Panc1 (cell line): ENCODE measurements at regions not wholly inside any gene's neighbourhood (a gene's known extent, or its start where the extent isn't known, plus 50 kb on each side); places are given as distances from the start of the nearest gene placed in this dataset.
"Not testable (repeated sequence)": the region's sequence is repeated elsewhere in the genome, so short reads cannot be mapped to it uniquely, and the experiment has no call there.

Source experiments
- ATAC-seq: fragments of 200-7000 bp; cut with Tn5 transposase; 2 replicates; pipeline ENCODE4 v1.9.1; 2020; ENCODE audit warnings: mild to moderate bottlenecking, moderate library complexity
- BruUV-seq: library from RNA; stranded (reverse); fragments of 400-500 nt; replicated peaks from 2 replicates; lab custom pipeline; 2021; lab: Mats Ljungman, UMichigan
- CTCF ChIA-PET: fragments of 300-600 bp; sonication (Branson Sonifier 250); formaldehyde crosslinking; loops from one replicate; lab custom pipeline; 2022; ENCODE audit warnings: antibody characterized with exemption; lab: Charles Lee
- POLR2A ChIA-PET: fragments of 300-600 bp; sonication (Branson Sonifier 250); formaldehyde crosslinking; loops from one replicate; lab custom pipeline; 2022; ENCODE audit warnings: antibody characterized with exemption; lab: Charles Lee
- DNase-seq: peaks from one replicate; pipeline ENCODE4 v3.0.0-alpha.2; 2010; ENCODE audit warnings: low read depth, low spot score
- H3K27ac ChIP-seq: 2 replicates; pipeline ENCODE4 v1.5.1; 2011; ENCODE audit warnings: mild to moderate bottlenecking, low read length, inconsistent platforms
- H3K27me3 ChIP-seq: fragments of 200-500 bp; sonication (Bioruptor generic); 2 replicates; pipeline ENCODE4 v1.6.0; 2014; ENCODE audit warnings: low read length, inconsistent platforms; ENCODE audit not compliant: control insufficient read depth, insufficient read depth
- H3K36me3 ChIP-seq: fragments of 200-500 bp; sonication (Bioruptor generic); 2 replicates; pipeline ENCODE4 v1.5.1; 2014; ENCODE audit warnings: inconsistent platforms, mild to moderate bottlenecking, low read length, moderate library complexity; ENCODE audit not compliant: control insufficient read depth, insufficient read depth
- H3K4me1 ChIP-seq: 2 replicates; pipeline ENCODE4 v1.5.1; 2011; ENCODE audit warnings: inconsistent platforms, mild to moderate bottlenecking, low read length, moderate library complexity; ENCODE audit not compliant: control insufficient read depth, insufficient read depth
- H3K4me3 ChIP-seq, 2 experiments: 2 replicates each; pipeline ENCODE4 v1.5.1; 2011 to 2012; ENCODE audit warnings: low read depth in 2 of 2, low read length in 2 of 2, mild to moderate bottlenecking in 2 of 2, inconsistent platforms in 1 of 2, moderate library complexity in 1 of 2
- H3K9me3 ChIP-seq: fragments of 200-500 bp; sonication (Bioruptor generic); 2 replicates; pipeline ENCODE4 v1.5.1; 2014; ENCODE audit warnings: low read depth, mild to moderate bottlenecking, inconsistent platforms, low read length, moderate library complexity; ENCODE audit not compliant: control insufficient read depth, insufficient read depth
- CTCF ChIP-seq: fragments of 450-650 bp; IDR thresholded peaks from 2 replicates; pipeline ENCODE4 v1.5.1; 2017; ENCODE audit warnings: mild to moderate bottlenecking
- POLR2AphosphoS5 ChIP-seq: IDR thresholded peaks from 2 replicates; pipeline ENCODE4 v1.6.1; 2012; ENCODE audit warnings: mild to moderate bottlenecking, low read depth, low read length, moderate library complexity
- SIN3A ChIP-seq: IDR thresholded peaks from 2 replicates; pipeline ENCODE4 v1.6.1; 2012; ENCODE audit warnings: low read depth, mild to moderate bottlenecking, low read length, moderate library complexity, borderline replicate concordance; ENCODE audit not compliant: insufficient read depth
- TCF7L2 ChIP-seq: IDR thresholded peaks from 2 replicates; pipeline ENCODE4 v1.6.1; 2011; ENCODE audit warnings: mild to moderate bottlenecking, low read depth, low read length, inconsistent platforms
- in situ Hi-C: cut with HindIII; loops from 2 replicates; pipeline ENCODE4 v1.10.0; 2016; ENCODE audit warnings: low sequenced_read_pairs, low pct_unique_long_range_greater_than_20kb
- intact Hi-C: fragments of 100-400 bp; cut with micrococcal nuclease; formaldehyde crosslinking; loops from one replicate; pipeline ENCODE4 v1.10.0; 2022; ENCODE audit not compliant: unreplicated experiment
- TF ChIP-seq, protein P1 (sequence below), 2 experiments: IDR thresholded peaks; 2 replicates each; pipeline ENCODE4 v1.6.1; 2011 to 2012; ENCODE audit warnings: low read depth in 2 of 2, control low read depth in 1 of 2, low read length in 1 of 2, mild to moderate bottlenecking in 1 of 2, moderate library complexity in 1 of 2; ENCODE audit not compliant: insufficient read depth in 1 of 2

GRCh38 chr6:163733061-163733460, 318.5 kb downstream of the QKI start:
- Histone ChIP-seq H3K27ac (no peak overlapping the region), H3K27me3 (0 out of 2 replicates have a peak, but pooled peaks cover 2% of the 10 kb centered on the region), H3K4me1 (no peaks in the 10 kb centered on the region), H3K4me3 (no peak overlapping the region), H3K9me3 (no peaks in the 10 kb centered on the region), H3K36me3 (no peaks in the 10 kb centered on the region)
- ChIA-PET POLR2A (interaction anchor here (0.6 kb wide), 1 partner anchor 720 kb away, joined by 3 read pairs; no protein-coding TSS in a partner anchor), CTCF (no interaction called here)
- no TSS peak for BruUV-seq
- in situ Hi-C loops (no loop called here), intact Hi-C loops (no loop called here)
- no peak for TF ChIP-seq SIN3A
- TF ChIP-seq TCF7L2: no peak
- TF ChIP-seq CTCF: no peak
- TF ChIP-seq, protein P1, sequence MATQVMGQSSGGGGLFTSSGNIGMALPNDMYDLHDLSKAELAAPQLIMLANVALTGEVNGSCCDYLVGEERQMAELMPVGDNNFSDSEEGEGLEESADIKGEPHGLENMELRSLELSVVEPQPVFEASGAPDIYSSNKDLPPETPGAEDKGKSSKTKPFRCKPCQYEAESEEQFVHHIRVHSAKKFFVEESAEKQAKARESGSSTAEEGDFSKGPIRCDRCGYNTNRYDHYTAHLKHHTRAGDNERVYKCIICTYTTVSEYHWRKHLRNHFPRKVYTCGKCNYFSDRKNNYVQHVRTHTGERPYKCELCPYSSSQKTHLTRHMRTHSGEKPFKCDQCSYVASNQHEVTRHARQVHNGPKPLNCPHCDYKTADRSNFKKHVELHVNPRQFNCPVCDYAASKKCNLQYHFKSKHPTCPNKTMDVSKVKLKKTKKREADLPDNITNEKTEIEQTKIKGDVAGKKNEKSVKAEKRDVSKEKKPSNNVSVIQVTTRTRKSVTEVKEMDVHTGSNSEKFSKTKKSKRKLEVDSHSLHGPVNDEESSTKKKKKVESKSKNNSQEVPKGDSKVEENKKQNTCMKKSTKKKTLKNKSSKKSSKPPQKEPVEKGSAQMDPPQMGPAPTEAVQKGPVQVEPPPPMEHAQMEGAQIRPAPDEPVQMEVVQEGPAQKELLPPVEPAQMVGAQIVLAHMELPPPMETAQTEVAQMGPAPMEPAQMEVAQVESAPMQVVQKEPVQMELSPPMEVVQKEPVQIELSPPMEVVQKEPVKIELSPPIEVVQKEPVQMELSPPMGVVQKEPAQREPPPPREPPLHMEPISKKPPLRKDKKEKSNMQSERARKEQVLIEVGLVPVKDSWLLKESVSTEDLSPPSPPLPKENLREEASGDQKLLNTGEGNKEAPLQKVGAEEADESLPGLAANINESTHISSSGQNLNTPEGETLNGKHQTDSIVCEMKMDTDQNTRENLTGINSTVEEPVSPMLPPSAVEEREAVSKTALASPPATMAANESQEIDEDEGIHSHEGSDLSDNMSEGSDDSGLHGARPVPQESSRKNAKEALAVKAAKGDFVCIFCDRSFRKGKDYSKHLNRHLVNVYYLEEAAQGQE (IDR thresholded peaks at IDR 0.05; ENCODE audit: insufficient read depth in 1 of 2, low read depth in 2 of 2, low read length in 1 of 2): no peak
- no peak for TF ChIP-seq POLR2AphosphoS5
- DNase-seq (no peak), ATAC-seq (no peak)

DNA sequence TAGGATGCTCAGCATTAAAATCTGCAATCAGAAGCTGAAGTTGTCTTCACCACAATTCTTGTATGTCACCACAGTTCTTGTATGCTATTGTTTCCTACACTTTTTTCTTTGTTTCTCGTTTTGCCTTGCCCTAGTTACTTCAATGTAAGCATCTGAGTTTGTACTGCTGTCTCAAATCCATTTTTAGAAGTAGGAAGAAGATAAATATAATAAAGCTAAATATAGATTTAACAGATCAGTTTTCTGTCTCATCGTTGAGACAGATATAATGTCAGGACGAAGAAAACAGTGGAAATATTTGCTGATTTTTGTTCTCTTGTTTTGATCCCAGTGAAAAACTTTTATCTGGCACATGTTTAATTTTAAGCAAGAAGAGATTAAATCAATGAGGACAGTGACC, 318.0 kb downstream of the QKI start:
- Histone ChIP-seq H3K27ac (no peak overlapping the region), H3K4me3 (no peak overlapping the region), H3K9me3 (no peaks in the 10 kb centered on the region), H3K27me3 (0 out of 2 replicates have a peak, but pooled peaks cover 2% of the 10 kb centered on the region), H3K4me1 (no peaks in the 10 kb centered on the region), H3K36me3 (no peaks in the 10 kb centered on the region)
- ChIA-PET POLR2A (no interaction called here), CTCF (no interaction called here)
- ATAC-seq (no peak), DNase-seq (no peak)
- intact Hi-C loops: no loop called here
- no peak for TF ChIP-seq TCF7L2
- TF ChIP-seq, protein P1 (IDR thresholded peaks at IDR 0.05; ENCODE audit: insufficient read depth in 1 of 2, low read depth in 2 of 2, low read length in 1 of 2): no peak
- no peak for TF ChIP-seq CTCF
- no peak for TF ChIP-seq SIN3A
- TF ChIP-seq POLR2AphosphoS5: no peak
- BruUV-seq: no TSS peak
- in situ Hi-C loops: no loop called here

DNA sequence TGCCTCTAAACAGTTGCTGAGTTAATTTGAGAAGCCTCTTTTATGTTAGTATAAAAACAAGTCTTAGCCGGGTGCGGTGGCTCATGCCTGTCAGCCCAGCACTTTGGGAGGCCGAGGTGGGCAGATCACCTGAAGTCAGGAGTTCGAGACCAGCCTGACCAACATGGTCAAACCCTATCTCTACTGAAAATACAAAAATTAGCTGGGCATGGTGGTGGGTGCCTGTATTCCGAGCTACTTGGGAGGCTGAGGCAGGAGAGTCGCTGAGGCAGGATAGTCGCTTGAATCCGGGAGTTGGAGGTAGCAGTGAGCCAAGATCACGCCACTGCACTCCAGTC, 317.5 kb downstream of the QKI start:
- in situ Hi-C loops, H3K27me3 ChIP-seq, CTCF ChIA-PET, ATAC-seq, POLR2A ChIA-PET, BruUV-seq, H3K9me3 ChIP-seq, H3K36me3 ChIP-seq, intact Hi-C loops, H3K4me3 ChIP-seq, DNase-seq, H3K27ac ChIP-seq, H3K4me1 ChIP-seq: not testable (repeated sequence)
